B cell (primary cell): ENCODE measurements at regions not wholly inside any gene's neighbourhood (a gene's known extent, or its start where the extent isn't known, plus 50 kb on each side); places are given as distances from the start of the nearest gene placed in this dataset.

Experiments used
- EZH2 ChIP-seq: IDR thresholded peaks from 2 replicates; pipeline ENCODE4 v1.6.1; 2012; ENCODE audit warnings: borderline replicate concordance, low read depth, mild to moderate bottlenecking, moderate library complexity, low read length; ENCODE audit not compliant: insufficient read depth, poor library complexity, severe bottlenecking
- TF ChIP-seq, protein P1 (sequence below): fragments of 200-600 bp; IDR thresholded peaks from one replicate; pipeline ENCODE4 v1.8.0; 2022; ENCODE audit warnings: antibody characterized with exemption, mild to moderate bottlenecking

DNA sequence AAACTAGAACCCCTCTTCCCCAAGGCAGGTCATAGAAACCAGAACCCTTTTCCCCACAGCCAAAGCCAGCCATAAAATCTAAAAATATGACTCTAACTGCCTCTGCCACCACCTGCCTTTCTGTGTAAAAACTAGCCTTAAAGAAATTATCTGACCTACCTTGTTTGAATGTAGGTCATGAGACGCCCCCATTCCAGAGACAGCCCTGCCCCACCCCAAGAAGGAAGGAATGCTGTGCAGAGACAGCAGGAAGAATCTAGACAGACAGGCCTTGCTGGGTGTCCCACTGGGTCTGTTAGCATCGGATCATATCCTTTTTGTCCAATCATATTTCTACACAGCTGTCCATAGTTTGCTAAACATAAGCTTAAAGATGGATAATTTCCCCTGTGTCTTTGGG, 128.4 kb upstream of the RAB4A start:
- TF ChIP-seq, protein P1, sequence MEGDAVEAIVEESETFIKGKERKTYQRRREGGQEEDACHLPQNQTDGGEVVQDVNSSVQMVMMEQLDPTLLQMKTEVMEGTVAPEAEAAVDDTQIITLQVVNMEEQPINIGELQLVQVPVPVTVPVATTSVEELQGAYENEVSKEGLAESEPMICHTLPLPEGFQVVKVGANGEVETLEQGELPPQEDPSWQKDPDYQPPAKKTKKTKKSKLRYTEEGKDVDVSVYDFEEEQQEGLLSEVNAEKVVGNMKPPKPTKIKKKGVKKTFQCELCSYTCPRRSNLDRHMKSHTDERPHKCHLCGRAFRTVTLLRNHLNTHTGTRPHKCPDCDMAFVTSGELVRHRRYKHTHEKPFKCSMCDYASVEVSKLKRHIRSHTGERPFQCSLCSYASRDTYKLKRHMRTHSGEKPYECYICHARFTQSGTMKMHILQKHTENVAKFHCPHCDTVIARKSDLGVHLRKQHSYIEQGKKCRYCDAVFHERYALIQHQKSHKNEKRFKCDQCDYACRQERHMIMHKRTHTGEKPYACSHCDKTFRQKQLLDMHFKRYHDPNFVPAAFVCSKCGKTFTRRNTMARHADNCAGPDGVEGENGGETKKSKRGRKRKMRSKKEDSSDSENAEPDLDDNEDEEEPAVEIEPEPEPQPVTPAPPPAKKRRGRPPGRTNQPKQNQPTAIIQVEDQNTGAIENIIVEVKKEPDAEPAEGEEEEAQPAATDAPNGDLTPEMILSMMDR = no peak
- no peak for TF ChIP-seq EZH2
